T47D (cell line): ENCODE measurements at regions not wholly inside any gene's neighbourhood (a gene's known extent, or its start where the extent isn't known, plus 50 kb on each side); places are given as distances from the start of the nearest gene placed in this dataset.

Experiments
- DNase-seq, 2 experiments: peaks; one replicate each; pipeline versions ENCODE4 v3.0.0 to v3.0.0-alpha.2; 2011 to 2012; ENCODE audit warnings: low read depth in 1 of 2, low spot score in 1 of 2
- JUND ChIP-seq: IDR thresholded peaks from 2 replicates; pipeline ENCODE4 v1.6.1; 2012; ENCODE audit warnings: low read depth
- in situ Hi-C: cut with HindIII; loops from 2 replicates; pipeline ENCODE4 v1.10.0; 2016; ENCODE audit warnings: low sequenced_read_pairs, low pct_unique_long_range_greater_than_20kb

- DNase-seq, result no peak
- TF ChIP-seq JUND, result no peak
- in situ Hi-C loops, result no loop called here
Measured at GRCh38 chr6:109225946-109226345, 130.6 kb downstream of the CEP57L1 start.

- TF ChIP-seq JUND, result no peak
- no peak for DNase-seq
- in situ Hi-C loops, result no loop called here
Measured at GRCh38 chr6:109224994-109225393, 129.7 kb downstream of the CEP57L1 start.

- no peak for TF ChIP-seq JUND
- no peak for DNase-seq
- in situ Hi-C loops, result no loop called here
Measured at GRCh38 chr6:109224107-109224875, 129.0 kb downstream of the CEP57L1 start.

- TF ChIP-seq JUND, result no peak
- no peak for DNase-seq
- in situ Hi-C loops, result no loop called here
Measured at GRCh38 chr6:109222848-109223247, 127.5 kb downstream of the CEP57L1 start.

- DNase-seq, result no peak
- in situ Hi-C loops, result no loop called here
- TF ChIP-seq JUND, result no peak
Measured at GRCh38 chr6:109221543-109222195, 126.4 kb downstream of the CEP57L1 start.
